ENCODE measurements at regions not wholly inside any gene's neighbourhood (a gene's known extent, or its start where the extent isn't known, plus 50 kb on each side); places are given as distances from the start of the nearest gene placed in this dataset.

DNA sequence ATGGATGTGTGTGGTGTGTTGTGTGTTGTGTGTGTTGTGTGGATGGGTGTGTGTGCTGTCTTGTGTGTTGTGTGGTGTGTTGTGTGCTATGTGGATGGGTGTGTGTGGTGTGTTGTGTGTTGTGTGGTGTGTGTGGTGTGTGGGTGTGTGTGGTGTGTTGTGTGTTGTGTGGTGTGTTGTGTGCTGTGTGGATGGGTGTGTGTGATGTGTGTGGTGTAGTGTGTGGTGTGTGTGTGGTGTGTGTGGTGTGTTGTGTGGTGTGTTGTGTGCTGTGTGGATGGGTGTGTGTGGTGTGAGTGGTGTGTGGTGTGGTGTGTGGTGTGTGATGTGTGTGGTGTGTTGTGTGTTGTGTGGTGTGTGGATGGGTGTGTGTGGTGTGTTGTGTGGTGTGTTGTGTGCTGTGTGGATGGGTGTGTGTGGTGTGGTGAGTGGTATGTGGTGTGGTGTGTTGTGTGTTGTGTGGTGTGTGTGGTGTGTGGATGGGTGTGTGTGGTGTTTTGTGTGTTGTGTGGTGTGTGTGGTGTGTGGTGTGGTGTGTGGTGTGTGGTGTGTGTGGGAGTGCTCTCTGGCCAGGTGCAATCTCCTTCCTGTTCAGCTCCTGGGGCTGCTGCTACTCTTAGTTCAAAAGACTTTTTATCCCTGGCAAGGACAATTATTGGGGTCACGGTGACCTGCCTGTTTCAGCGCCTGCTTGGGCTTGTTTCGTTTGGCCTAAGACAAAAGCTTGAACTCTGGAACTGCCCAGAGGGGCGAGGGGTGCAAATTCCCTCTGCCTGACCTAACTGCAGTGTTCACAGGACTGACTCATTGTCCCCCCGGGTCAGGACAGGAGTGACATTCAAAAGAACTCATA, 101.1 kb downstream of the UBIAD1 start:
- DNase-seq (ENCODE audit: low read depth) = no peak

DNA sequence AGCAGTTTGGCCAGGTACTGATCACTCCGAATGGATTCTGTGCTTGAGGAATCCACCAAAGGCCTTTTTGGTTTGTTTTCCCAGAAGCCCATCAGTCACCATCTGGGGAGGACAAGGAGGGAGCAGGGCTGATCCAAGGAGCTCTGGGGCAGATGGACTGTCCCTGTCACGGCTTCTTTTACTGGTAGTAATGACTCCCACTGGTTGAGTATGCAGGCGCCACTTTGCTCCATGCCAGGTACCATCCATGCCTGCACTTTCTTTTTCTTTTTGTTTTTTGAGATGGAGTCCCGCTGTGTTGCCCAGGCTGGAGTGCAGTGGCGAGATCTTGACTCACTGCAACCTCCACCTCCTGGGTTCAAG, 101.7 kb downstream of the UBIAD1 start:
- no peak for DNase-seq (ENCODE audit: low read depth)

DNA sequence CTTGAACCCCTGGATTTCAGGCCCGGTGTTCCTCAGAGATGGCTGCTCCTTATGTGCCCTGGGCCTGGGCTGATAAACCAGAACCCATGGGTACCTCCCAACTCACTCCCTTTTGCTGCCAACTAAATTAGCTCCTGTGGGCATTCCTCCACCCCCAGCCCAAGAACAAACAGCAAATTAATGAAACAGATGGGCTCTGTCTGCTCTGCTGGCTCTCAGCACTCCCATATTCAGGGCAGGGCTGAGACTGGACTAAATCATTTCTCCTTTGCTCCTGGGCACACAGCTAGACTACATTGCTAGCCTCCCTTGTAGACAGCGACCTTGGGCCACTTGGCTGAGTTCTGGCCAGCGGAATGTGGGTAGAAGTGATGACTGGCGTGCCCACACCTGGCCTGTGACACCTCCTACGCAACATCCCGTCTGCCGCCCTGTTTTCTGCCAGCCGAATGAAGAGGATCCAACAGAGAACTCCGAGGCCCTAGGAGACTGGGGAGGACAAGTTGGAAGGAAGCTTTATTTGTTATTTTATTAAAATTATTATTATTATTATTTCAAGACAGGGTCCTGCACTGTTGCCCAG, 101.9 kb upstream of the DISP3 start:
- DNase-seq (ENCODE audit: low read depth) = no peak

GRCh38 chr1:11377954-11378353, 101.0 kb upstream of the DISP3 start:
- DNase-seq (ENCODE audit: low read depth) = no peak

GRCh38 chr1:11379851-11380250, 99.1 kb upstream of the DISP3 start:
- DNase-seq (ENCODE audit: low read depth) = no peak

GRCh38 chr1:11380500-11380899, 98.5 kb upstream of the DISP3 start:
- no peak for DNase-seq (ENCODE audit: low read depth)

GRCh38 chr1:11383553-11384169, 95.3 kb upstream of the DISP3 start:
- DNase-seq (ENCODE audit: low read depth) = no peak

GRCh38 chr1:11384170-11384554, 94.8 kb upstream of the DISP3 start:
- DNase-seq (ENCODE audit: low read depth) = peak; percentile 71

DNA sequence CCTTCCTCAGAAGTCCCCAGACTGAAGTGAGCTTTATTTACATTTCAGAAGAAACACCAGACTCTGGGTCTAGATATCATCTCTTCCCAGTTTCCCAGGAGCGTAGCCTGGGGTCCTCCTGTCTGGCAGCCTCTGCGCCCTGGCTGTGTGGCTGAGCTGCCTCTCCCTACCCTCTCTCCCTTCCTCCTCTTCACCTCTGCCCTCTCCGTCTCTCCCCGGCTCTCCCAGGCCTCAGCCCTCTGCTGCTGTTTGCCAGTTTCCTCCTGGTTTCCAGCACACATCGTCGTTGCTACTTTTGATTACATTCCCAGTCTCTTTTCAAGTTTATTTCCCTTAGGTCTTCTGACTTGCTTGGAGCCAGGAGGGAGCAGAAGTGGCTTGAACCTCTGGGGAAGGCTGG, 91.1 kb upstream of the DISP3 start:
- no peak for DNase-seq (ENCODE audit: low read depth)

DNA sequence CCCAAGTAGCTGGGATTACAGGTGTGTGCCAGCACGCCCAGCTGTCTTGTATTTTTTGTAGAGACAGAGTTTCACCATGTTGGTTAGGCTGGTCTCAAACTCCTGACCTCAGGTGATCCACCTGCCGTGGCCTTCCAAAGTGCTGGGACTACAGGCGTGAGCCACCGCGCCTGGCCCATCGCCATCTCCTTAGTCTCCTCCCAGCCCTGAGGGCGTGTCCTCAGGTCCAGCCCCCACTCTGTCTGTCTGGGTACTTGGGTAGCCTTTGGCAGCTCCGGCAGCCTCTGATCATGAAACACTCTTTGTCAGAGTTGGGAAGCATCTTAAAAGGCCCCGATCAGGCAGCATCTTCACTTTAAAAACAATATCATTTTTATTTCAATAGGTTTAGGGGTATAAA, 90.3 kb upstream of the DISP3 start:
- peak; percentile 43 for DNase-seq (ENCODE audit: low read depth)

DNA sequence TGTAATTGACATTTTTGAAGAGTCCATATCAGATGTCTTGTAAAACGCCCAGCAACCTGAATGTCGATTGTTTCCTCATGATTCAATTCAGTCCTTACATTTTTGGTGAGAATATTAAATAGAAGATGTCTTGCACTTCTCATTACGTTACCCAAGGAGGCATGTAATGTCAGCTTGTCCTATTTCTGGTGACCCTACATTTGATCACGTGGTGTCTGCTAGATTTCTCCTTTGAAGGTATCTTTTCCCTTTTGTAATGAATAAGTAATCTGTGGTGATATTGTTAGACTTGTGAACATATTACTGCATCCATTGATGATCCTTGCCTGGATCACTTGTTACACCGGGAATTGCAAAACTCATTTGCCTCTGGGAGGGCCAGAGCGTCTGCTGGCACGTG, 87.6 kb upstream of the DISP3 start:
- DNase-seq (ENCODE audit: low read depth) = no peak

- no peak for DNase-seq (ENCODE audit: low read depth)
Observed at GRCh38 chr1:11391886-11392285, 87.1 kb upstream of the DISP3 start.

- DNase-seq (ENCODE audit: low read depth) = no peak
Observed at GRCh38 chr1:11394592-11395245, 84.2 kb upstream of the DISP3 start.

GRCh38 chr1:11395616-11396015, 83.3 kb upstream of the DISP3 start:
- no peak for DNase-seq (ENCODE audit: low read depth)

DNA sequence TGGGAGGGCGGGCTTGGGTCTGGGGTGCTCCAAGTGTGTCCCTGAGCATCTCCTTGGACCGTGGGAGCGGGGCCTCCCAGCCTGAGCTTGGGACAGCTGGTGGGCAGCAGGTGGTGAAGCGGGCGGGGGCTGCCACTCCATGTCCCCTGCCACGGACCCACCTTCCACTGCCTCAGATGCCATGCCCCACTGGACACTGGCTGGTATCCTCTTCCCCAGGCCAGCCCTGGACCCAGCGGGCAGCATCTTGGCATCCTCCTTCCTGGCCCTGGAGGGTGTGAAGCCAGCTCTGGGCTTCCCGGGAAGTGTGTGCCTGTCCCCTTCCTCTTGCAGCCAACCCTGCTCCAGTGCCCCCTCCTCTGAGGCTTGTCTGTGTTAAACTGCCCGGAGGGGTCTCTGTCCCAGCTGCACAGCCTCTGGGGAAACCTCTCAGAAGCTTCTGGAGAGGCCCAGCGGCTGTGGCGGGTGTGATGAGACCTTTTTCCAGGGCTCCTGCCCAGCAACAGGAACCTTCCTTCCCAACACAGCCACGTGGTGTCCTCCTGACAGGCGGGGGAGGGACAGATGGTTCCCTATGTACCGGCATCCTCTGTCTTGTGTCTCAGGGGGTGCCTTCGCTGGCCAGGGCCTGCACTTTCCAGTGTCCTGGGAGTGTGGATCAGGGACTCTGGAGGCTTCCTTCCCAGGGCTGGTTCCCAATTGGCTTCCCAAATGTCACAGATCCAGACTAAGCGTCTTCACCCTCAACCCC, 81.6 kb upstream of the DISP3 start:
- DNase-seq (ENCODE audit: low read depth) = no peak

- no peak for DNase-seq (ENCODE audit: low read depth)
Observed at GRCh38 chr1:11399250-11399649, 79.7 kb upstream of the DISP3 start.

- no peak for DNase-seq (ENCODE audit: low read depth)
Observed at GRCh38 chr1:11400155-11400554, 78.8 kb upstream of the DISP3 start.

- peak; percentile 21 for DNase-seq (ENCODE audit: low read depth)
Observed at GRCh38 chr1:11400567-11400966, 78.4 kb upstream of the DISP3 start.

GRCh38 chr1:11406845-11407244, 72.1 kb upstream of the DISP3 start:
- DNase-seq (ENCODE audit: low read depth) = no peak

GRCh38 chr1:11407301-11407994, 71.5 kb upstream of the DISP3 start:
- DNase-seq (ENCODE audit: low read depth) = no peak

- DNase-seq (ENCODE audit: low read depth) = no peak
Observed at GRCh38 chr1:11412141-11412540, 66.8 kb upstream of the DISP3 start.
